ENCODE measurements at regions not wholly inside any gene's neighbourhood (a gene's known extent, or its start where the extent isn't known, plus 50 kb on each side); places are given as distances from the start of the nearest gene placed in this dataset.
A peak's percentile ranks its signal among the peaks of the same experiment; 100 is the strongest.

DNA sequence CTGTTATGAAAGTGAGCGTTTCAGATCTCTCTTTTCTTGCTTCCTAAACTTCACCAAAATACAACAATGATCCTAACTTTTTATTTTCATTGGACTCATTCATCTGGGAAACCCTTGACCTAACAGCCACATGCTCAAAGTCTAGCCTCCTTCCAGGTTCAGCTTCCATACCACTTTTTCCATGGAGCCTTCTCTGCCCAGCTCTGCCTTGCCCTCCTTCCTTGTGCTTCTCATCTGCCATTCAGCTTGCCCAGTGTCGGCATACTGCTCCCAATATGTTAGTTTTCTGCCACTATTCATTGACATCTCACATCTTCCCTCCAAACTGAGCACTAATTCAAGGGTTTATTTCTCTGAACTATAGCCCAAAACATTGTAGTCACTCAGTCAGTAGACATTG lies 214.7 kb downstream of the RAD51AP2 start:
- no peak for DNase-seq (ENCODE audit: low spot score)

DNA sequence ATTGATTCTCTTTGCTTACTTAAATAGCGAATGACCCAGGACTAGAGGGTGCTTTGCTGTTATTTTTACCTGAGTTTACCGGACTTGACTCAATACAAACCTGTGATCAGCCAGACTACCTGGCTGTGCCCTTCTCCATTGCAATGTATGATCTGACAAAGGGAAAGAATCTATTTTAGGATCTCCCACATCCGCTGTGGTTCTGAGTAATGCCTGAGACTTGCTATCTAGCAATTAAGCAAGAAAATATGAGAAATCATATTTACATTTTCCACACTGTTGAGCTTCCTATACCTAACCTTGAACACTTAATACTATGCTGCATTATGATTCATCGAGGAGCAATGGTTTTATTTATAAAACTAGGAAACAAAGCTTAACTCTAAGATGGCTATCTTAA lies 215.2 kb downstream of the RAD51AP2 start:
- DNase-seq (ENCODE audit: low spot score), result peak; percentile 33

DNA sequence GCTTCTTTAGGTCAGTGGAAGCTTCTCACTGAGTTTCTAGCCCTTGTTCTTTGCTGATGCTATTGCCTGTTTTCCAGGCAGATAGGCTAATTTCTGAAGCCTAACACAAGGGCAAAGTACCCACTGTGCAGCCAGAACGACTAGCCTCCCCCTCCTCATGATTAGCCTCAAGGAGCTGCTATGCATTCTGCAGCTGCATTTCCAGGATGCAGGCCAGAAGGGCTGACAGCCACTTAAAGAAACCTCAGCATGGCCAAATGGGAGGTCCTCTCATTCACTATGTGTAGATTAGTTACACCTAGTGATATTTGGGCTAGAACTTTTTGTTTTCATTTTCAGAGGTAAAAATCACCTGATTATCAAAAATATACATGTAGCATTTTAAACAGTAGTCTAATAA lies 216.0 kb downstream of the RAD51AP2 start:
- no peak for DNase-seq (ENCODE audit: low spot score)

DNA sequence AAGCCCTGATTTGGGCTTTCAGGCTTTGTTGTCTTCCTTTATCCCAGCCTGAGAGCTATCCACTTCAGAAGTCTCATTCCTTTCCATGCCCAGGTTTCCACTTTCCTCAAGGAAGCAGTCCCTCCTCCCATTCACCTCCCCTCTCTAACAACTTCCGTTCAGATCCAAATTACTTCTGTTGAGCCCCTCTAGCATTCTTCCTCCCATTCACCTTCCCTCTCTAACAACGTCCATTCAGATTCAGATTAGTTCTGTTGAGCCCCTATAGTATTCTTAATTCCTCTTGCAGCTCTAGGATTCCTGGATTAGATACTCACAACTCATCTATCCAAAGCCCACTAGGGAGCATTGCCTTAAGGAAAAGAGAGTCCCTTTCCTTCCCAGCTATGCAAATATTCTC lies 216.8 kb downstream of the RAD51AP2 start:
- DNase-seq (ENCODE audit: low spot score), result no peak

DNA sequence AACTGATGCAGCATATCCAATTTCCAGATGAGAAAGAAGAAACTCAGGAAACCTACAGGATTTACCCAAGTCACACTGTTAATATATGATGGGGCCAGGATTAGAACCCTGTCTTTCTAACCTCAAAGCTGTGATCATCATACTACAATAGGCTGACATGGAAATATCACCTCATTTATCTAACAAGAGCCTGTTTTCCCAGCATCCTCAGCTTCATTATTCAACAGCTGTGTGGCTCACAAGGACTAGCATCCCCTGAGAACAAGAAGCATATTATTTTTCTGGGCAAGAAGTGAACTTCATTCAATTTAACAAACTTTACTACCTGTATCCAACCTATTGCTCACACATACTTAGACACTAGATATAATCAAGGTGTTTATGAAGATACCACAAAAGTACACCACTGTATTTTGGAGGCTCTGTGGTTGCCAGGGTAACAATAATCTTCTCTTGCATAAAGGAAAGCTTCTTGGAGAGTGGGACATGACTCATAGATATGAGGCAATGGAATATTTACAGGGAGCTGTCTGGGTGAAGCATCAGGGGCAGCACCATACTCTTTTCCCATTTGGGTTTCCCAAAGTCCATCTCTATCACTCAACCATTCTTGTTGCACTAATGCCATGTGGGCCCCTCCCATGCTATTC lies 218.2 kb downstream of the RAD51AP2 start:
- DNase-seq (ENCODE audit: low spot score), result peak; percentile 13

DNA sequence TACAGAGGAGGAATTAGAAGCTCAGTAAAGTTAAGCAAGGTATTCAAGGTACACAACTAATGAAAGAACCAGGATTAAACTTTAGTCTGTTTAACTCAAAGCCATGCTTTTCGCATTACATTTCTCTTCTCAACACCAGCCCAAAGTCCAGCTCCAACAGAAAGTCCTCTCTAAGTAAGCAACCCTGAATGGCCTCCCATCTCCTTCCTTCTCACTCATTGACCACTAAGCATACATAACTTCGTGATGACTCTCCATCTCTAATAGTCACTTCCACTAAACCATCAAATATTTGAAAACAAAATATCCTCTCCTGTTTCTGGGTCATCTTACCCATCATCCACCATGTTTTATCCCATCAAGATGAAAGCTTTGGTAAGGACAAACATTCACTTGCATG lies 219.8 kb downstream of the RAD51AP2 start:
- no peak for DNase-seq (ENCODE audit: low spot score)

DNA sequence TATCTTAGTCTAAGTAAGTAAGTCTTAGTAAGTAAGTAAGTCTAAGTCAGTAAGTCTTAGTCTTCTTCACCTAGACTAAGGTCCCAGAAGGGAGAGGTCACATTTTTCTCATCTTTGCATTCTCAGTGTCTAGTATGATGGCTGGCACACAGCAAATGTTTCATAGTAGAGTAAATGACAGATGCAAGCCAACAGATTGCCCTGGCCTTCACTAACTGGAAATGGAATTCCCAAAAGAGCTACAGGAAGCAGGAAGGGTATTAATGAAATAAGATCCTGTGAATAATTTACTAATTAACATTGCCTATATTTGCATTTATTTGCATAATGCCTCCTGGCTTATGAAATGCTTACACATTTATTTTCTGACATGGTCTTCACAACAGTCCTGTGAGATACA lies 221.6 kb downstream of the RAD51AP2 start:
- no peak for DNase-seq (ENCODE audit: low spot score)

DNA sequence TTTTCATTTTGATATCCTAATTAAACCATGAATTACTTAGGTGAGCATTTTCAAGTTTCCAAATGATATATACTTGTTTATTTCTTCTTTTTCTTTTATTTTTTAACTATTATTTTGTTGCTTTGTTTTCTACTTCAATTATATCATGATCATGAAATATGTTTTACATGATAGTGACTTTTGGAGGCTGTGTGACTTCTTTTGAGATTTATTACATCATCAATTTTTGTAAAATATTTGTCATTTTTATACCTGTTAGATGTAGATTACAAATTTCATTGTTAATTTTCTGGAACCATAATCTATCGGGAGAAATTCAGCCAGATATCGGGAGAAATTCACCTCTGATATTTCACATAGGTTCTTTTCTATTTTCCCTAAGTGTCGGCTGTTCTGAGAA lies 228.6 kb downstream of the RAD51AP2 start:
- DNase-seq (ENCODE audit: low spot score), result no peak

DNA sequence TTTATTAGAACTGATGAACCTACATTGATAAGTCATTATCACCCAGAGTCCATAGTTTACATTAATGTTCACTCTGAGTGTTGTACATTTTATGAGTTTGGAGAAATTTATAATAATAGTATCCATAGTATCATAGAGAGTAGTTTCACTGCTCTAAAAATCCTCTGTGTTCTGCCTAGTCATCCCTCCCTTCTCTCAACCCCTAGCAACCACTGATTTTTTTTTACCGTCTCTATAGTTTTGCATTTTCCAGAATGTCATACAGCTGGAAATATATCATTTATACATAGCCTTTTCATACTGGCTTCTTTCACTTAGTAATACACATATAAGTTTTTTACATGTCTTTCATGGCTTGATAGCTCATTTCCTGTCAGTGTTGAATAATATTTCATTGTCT lies 231.1 kb downstream of the RAD51AP2 start:
- DNase-seq (ENCODE audit: low spot score), result no peak

DNA sequence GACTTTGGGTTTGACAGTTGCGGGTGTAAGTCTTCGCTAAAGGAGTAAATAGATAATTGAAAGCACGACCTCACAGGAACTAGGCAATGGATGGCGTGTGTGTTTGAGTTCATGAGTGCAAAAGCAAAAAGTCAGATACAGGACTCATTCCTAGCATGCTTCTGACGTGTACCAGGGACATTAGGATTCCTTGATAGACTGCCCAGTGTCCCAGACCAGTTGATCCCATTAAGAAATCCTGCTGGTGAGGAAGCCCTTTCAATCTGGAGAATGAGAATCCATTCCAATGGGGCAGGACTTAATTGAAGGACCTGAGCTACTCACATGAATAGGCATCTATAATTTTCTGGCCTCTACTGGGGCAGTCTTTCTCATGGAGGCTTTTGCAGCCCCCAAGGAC lies 235.4 kb downstream of the RAD51AP2 start:
- no peak for DNase-seq (ENCODE audit: low spot score)

DNA sequence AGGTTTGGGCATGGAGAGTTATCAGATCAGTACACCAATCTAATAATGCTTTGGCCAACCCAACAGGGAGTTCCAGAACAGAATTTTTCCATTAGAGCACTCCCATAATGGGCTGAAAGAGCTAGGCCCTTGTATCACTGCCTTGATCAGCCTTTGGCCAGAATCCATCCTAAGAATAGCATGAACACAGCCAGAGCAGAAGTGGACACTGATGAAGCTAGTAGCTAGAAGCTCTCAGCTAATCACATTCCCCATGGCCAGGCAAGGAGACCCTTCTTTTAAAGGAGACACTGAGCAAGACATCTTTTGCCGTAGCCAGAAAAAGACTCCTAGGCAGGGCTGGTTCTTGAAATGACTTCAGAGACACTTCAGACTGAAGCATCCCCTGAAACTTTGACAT lies 236.0 kb downstream of the RAD51AP2 start:
- DNase-seq (ENCODE audit: low spot score), result no peak

DNA sequence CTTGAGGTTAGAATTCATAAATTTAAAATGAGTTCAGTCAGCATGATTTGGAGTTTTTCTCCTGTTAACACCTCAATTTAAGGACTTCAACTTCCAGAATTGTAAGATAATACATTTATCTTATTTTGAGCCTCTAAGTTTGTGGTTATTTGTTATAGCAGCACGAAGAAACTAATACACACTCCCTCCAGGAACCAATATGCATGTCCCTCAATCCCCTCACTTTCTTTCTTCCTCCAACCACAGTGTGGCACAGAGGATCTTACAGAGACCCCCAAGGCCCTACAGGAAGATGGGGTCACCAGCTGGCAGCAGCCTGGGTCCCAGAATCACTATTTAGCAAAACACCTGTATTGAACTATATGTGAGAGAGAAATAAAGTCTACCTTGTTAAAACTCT lies 242.0 kb downstream of the RAD51AP2 start:
- no peak for DNase-seq (ENCODE audit: low spot score)

DNA sequence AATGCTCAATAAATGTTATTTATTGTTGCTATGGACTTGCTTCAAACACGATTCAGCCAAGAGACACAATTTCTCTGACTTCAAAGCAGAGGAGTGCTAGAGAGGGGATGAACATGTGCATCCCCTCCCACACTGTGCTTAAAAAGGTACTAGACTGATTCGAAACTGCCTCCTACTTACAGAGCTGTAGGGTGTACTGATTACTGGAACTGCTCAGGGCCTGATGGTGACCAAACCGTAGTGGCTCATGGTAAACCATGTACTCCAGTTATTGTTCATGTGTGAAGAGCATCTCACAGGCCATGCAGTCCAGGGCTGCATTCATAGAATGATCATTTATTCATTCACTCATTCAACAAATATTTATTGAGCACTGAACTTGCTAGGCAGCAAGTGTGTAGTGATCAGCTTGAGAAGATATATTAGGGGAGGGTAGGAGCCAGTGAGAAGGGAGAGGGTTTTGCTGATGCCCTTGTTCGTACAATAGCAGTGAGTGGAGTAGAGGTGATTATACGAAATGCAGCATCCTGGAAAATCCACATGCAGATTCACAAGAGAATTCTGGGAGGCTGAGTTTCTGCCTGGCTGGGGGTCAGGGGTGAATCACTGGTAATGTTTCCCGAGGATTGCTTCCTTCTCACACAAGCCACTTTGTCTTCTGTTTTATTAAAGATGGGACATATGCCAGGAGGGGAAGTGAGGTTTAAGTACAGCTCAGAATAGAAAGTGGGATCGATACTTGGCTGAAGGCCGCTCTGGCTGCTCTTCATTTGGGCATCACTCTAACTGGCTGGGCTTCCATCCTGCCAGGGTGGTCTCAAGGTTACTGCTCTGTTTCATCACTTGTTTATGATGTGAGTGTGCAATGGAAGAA lies 245.4 kb downstream of the RAD51AP2 start:
- DNase-seq (ENCODE audit: low spot score), result no peak

DNA sequence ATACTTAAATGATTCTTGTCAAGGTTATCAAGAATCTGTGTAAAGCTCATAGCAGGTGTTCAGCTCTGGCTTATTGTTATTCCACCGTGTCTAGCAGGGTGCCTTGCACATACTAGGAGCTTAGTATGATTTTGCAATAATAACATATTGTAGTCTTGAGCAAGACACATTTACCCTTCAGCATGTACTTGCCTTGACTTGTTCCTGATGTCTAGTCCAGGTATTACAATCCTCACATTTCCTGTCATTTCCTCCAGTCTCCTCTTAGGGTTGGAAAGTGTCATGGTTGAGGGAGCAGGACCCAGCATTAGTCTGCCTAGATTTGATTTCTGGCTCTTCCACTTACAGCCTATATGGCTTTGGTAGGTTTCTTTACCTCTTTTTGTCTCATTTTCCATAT lies 246.1 kb downstream of the RAD51AP2 start:
- no peak for DNase-seq (ENCODE audit: low spot score)

DNA sequence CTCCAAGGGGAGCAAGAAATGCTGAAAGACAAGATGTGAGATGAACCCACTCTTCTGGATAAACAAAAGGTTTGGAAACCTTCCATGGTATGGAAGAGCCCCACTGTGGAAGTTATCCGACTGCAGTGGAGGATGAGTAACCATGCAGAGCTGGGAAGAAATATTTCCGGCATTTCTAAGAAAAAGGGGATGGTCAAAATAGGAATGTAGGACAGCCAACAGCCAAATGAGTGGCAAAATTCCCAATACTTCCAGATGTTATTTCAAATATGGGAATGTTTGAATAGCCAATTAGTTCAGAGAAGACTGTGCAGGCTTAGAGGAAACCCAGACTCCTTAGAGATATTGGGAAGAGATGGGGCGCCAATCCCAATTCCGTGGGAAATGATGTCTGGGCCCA lies 246.8 kb downstream of the RAD51AP2 start:
- no peak for DNase-seq (ENCODE audit: low spot score)

DNA sequence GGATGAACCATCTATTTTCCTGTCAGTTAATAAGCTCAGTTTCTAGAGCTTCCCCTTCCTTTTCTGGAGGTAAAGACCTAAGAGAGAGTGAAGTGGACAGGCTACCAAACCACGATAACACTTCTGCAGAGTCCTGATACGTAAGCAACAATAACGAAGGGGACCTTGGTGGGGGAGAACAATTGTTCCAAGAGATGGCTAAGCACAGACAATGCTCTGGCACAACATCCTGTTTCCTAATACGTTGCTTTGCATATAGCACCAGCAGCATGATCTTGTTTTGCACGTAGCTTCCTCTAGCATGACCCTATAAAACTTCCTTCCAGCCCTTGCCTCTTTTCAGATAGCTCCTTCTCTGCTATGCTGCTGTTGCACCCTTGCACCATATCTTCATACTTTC lies 247.3 kb downstream of the RAD51AP2 start:
- DNase-seq (ENCODE audit: low spot score), result no peak

DNA sequence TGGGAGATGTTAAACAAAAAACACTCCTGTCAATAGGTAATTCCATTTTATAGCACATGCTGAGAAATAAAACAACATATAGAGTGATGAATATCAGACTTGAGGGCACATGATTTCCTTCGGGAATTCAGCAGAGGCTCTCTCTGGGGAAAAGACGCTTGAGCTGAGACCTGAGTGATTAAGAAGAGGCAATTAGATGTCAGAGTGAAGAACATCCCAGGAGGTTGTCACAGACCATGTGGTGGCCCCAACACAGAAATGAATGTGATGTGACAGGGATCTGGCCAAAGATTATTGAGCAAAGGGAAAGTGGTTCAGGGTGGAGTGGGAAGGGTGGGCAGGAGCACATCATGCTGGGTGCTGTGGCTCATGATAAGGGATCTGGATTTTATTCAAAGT lies 254.7 kb downstream of the RAD51AP2 start:
- DNase-seq (ENCODE audit: low spot score), result no peak

DNA sequence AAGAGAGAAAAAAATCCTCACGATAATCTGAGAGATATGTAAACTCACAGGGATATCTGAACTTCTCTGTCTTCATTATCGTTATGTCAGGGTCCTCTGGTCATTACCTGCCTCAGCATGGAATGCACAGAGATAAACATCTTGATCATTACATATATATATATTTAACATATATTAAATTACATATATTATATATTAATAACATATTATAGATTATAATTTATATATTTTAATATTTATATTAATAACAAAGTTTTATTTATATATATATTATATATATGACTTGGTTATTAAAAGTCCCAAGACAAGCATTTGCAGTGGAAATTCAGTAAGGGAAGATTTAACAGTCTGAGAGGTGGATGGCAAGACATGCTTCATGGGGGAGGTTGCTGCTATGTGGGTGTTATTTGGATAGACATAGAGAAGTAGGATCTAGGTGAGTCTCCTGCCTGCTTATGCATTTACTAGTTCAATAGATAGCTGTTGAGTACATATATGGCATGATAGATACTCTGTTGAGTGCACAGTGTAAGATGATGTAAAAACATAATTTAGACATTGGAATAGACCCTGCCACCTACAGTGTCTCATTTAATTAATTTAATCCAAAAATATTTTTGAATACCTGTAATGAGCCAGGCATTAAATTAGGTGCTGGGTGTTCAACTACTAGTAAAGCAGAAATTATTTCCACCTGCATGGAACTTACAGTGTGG lies 255.2 kb downstream of the RAD51AP2 start:
- no peak for DNase-seq (ENCODE audit: low spot score)

DNA sequence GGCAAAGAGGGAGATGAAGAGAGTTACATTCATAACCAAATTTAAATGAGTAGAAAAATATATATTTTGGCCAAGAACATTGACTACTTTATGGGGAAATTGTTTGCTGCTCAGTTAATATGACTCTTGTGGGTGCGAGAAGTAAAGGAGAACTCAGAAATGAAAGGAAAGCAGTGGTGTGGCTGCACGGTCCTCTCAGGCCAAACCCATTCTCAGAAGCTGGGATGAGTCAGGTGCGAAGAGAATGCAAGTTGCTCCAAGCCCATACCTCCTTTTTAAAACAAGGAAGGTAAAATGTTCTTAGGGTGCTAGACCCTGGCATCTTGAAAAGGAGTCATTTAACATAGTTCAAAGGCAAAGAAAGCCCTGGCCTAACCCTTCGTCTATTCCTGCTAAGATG lies 258.6 kb downstream of the RAD51AP2 start:
- no peak for DNase-seq (ENCODE audit: low spot score)

DNA sequence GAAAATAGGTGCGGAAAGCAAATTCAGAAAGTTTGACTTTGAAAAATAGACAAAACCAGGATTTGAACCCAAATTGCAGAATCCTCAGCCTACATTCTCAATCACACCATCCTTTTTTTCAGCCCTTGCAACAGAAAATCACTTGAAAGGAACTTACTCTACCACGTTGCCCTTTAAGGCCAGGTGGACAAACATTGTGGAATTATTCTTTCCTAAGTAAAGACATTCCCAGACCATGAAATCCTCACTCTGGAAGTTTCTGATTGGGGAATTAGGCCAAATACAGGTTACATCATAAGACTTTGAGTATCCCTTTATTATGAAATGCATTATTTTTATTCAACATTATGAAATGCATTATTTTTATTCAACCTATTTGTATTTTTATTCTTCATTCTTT lies 259.4 kb downstream of the RAD51AP2 start:
- no peak for DNase-seq (ENCODE audit: low spot score)

DNA sequence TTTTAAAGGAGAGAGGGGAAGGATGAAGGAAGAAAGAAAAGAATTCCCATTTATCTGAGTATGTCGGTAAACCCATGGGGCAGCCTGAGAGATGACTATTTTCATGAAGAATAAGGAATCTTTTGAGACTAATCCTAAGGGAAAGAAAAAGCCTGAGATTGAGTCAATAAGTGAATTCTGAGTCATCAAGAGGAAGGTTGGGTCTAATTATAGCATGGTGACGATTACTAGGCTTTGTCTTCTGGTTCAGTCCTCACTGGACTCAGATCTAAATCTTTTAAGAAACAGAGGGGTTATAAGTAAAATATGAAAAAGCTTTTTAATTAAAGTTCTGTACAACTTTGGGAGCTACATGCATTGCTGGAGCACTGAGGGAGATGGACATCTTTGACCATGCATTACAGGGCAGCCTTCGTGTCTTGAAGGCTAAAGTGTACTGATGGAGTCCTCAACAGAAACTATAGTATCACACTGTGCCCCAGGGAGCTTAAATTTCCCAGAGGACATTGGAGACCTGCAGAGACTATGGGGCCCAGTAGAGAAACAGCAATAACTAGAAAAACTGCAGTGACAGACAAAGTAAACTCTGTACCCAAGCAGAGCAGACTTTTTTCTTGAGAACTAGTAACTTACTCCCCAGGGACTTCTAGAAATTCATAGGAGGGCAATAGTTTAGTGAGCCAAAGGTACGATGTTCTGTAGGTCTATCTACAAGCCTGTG lies 260.9 kb downstream of the RAD51AP2 start:
- DNase-seq (ENCODE audit: low spot score), result peak; percentile 35

DNA sequence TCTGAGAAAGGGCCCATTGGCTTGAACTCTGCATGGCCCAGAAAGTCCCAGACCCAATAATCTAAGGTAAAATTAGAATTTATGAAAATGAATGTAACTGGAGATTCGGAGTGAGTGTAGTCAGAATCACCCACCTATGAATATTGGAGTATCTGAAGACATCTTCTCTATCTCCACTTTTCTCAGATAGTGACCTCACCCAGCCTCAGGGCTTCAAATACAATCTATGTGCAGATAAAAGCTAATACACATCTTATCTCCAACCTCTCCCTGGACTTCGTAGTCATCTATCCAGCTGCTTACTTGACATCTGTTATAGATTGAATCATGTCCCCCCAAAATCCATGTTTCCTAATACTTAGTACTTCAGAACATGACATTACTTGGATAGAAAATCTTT lies 263.2 kb downstream of the RAD51AP2 start:
- no peak for DNase-seq (ENCODE audit: low spot score)
